Karpas-422 (cell line): ENCODE measurements at regions not wholly inside any gene's neighbourhood (a gene's known extent, or its start where the extent isn't known, plus 50 kb on each side); places are given as distances from the start of the nearest gene placed in this dataset.

Source experiments
- DNase-seq: peaks from one replicate; pipeline ENCODE4 v3.0.0-alpha.2; 2015
- H2AFZ ChIP-seq: fragments of 200-600 bp; sonication (generic); 2 replicates; pipeline ENCODE4 v1.6.1; 2014; ENCODE audit warnings: antibody characterized with exemption, low read length, mixed read lengths
- H3K27ac ChIP-seq: fragments of 200-600 bp; sonication (generic); 2 replicates; pipeline ENCODE4 v1.5.1; 2014; ENCODE audit warnings: mild to moderate bottlenecking, low read length, moderate library complexity
- H3K27me3 ChIP-seq: fragments of 200-600 bp; sonication (generic); 2 replicates; pipeline ENCODE4 v1.6.1; 2014; ENCODE audit warnings: low read length, mixed read lengths
- H3K36me3 ChIP-seq: fragments of 200-600 bp; sonication (generic); 2 replicates; pipeline ENCODE4 v1.6.1; 2014; ENCODE audit warnings: low read length, mixed read lengths; ENCODE audit not compliant: insufficient read depth
- H3K4me1 ChIP-seq: fragments of 200-600 bp; sonication (generic); 2 replicates; pipeline ENCODE4 v1.6.1; 2014; ENCODE audit warnings: mild to moderate bottlenecking, low read length, mixed read lengths
- H3K4me2 ChIP-seq: fragments of 200-600 bp; sonication (generic); 2 replicates; pipeline ENCODE4 v1.6.1; 2014; ENCODE audit warnings: low read length, low read depth, mild to moderate bottlenecking; ENCODE audit not compliant: poor library complexity, severe bottlenecking
- H3K4me3 ChIP-seq: fragments of 200-600 bp; sonication (generic); 2 replicates; pipeline ENCODE4 v1.5.1; 2014; ENCODE audit warnings: mild to moderate bottlenecking, antibody characterized with exemption, low read length, mixed read lengths
- H3K79me2 ChIP-seq: fragments of 200-600 bp; sonication (generic); 2 replicates; pipeline ENCODE4 v1.6.1; 2014; ENCODE audit warnings: mild to moderate bottlenecking, low read length, mixed read lengths
- H3K9ac ChIP-seq: fragments of 200-600 bp; sonication (generic); 2 replicates; pipeline ENCODE4 v1.6.0; 2014; ENCODE audit warnings: low read length
- H3K9me2 ChIP-seq: fragments of 200-600 bp; sonication (generic), shearing (Covaris generic); replicated peaks from 2 replicates; pipeline ENCODE4 v1.6.0; 2014; ENCODE audit warnings: mild to moderate bottlenecking, low read length, moderate library complexity; ENCODE audit not compliant: insufficient read depth
- H3K9me3 ChIP-seq: fragments of 300-700, 200-600 bp; sonication (generic); 2 replicates; pipeline ENCODE4 v1.6.1; 2014; ENCODE audit warnings: low read length, mixed read lengths
- H4K20me1 ChIP-seq: fragments of 200-600 bp; sonication (generic); 2 replicates; pipeline ENCODE4 v1.6.1; 2014; ENCODE audit warnings: mild to moderate bottlenecking, antibody characterized with exemption, low read length, low read depth; ENCODE audit not compliant: insufficient read depth

DNA sequence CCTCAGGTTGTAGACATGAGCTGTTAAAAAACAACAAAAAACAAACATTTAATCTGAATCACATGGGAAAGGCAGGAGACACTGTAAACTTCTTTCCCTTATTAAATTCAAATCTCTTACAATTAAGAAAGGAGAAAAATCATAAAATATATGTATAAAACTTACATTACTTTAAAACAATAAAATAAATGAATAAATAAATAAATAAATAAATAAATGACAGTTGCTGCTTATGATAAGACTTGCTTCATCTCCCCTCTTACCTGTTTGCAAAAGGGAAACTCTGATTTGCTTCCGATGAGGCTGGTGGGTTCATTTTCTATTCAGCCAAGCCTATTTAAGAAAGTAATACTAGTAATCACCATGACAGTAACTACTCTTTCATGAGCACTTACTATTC is 353.4 kb upstream of the TBL1XR1 start:
- no peak overlapping the region for H3K27ac ChIP-seq
- H3K27me3 ChIP-seq: no peaks in the 10 kb centered on the region
- no peak overlapping the region for H3K9ac ChIP-seq
- H3K79me2 ChIP-seq: no peaks in the 10 kb centered on the region
- H3K4me1 ChIP-seq: no peaks in the 10 kb centered on the region
- H3K9me2 ChIP-seq: no peaks in the 10 kb centered on the region
- H3K36me3 ChIP-seq: no peaks in the 10 kb centered on the region
- H2AFZ ChIP-seq: no peak overlapping the region
- no peak for DNase-seq
- no peaks in the 10 kb centered on the region for H4K20me1 ChIP-seq
- no peak overlapping the region for H3K4me2 ChIP-seq
- H3K4me3 ChIP-seq: no peak overlapping the region
- H3K9me3 ChIP-seq: no peaks in the 10 kb centered on the region

DNA sequence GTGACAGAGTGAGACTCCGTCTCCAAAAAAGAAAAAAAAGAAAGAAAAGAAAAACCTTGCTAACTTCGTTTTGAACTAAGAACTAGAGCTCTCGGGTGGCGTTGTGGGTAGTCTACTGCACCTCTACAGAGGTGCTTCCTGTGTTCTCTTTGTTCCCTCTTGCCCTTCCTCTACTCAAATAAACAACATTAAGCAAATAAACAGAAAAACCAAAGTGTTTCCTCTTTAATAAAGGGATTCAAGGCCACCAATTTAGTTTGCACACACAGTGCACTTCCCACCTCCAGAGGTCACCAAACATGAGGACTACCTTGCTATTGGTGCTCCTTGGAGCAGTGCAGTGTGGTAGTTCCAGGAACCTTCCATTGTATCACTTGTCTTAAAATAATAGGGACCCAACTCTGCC is 354.2 kb upstream of the TBL1XR1 start:
- Histone ChIP-seq H3K9me2 (no peaks in the 10 kb centered on the region), H3K4me3 (no peak overlapping the region), H3K27ac (no peak overlapping the region), H3K27me3 (no peaks in the 10 kb centered on the region), H3K4me1 (no peaks in the 10 kb centered on the region), H3K79me2 (no peaks in the 10 kb centered on the region), H3K36me3 (no peaks in the 10 kb centered on the region), H3K4me2 (no peak overlapping the region), H3K9me3 (no peaks in the 10 kb centered on the region), H2AFZ (no peak overlapping the region), H3K9ac (no peak overlapping the region), H4K20me1 (no peaks in the 10 kb centered on the region)
- DNase-seq: no peak

DNA sequence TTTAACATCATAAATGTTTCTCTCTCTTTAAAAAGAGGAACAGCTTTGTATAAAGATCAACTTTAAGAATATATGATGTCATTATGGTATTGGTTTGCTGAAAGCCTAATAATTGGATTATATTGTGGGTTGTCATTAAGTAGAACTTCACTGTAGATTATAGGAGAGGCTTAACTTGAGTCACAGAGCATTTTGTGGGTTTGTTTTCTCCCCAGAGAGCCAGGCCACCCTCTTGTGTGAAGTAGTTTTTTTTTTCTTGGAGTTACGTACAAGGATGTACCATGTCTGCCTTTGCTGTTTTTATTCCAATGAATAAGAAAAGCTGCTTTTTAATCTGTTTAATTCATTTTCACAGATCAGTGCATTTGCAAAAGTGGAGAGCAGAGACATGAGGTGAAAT is 354.8 kb upstream of the TBL1XR1 start:
- Histone ChIP-seq H3K27ac (no peak overlapping the region), H3K9me2 (no peaks in the 10 kb centered on the region), H3K79me2 (no peaks in the 10 kb centered on the region), H4K20me1 (no peaks in the 10 kb centered on the region), H3K9ac (no peak overlapping the region), H3K36me3 (no peaks in the 10 kb centered on the region), H3K27me3 (no peaks in the 10 kb centered on the region), H3K4me2 (no peak overlapping the region), H3K9me3 (no peaks in the 10 kb centered on the region), H3K4me1 (no peaks in the 10 kb centered on the region), H2AFZ (no peak overlapping the region), H3K4me3 (no peak overlapping the region)
- no peak for DNase-seq

DNA sequence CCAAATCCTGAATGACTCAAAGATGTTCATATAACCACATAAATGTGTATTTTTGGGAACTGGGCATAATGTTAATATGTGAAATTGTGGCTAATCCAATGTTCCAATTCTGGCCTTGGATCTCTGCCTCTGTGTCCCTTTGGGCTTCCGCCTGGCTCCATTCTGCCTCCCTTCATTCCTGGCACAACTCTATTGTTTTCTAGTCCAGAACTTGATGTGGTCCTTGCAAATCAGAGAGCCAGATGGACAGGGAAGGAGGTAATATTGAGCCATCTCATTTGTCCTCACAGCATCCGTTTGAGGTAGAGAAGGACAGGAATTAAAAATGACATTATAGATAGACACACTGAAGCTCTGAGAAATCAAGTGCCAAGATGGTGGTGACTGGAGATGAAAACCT is 355.7 kb upstream of the TBL1XR1 start:
- no peaks in the 10 kb centered on the region for H3K4me1 ChIP-seq
- no peaks in the 10 kb centered on the region for H3K36me3 ChIP-seq
- no peak overlapping the region for H2AFZ ChIP-seq
- H3K4me2 ChIP-seq: no peak overlapping the region
- H3K4me3 ChIP-seq: no peak overlapping the region
- no peaks in the 10 kb centered on the region for H4K20me1 ChIP-seq
- no peaks in the 10 kb centered on the region for H3K79me2 ChIP-seq
- no peak overlapping the region for H3K9ac ChIP-seq
- H3K27me3 ChIP-seq: no peaks in the 10 kb centered on the region
- no peak for DNase-seq
- H3K9me3 ChIP-seq: no peaks in the 10 kb centered on the region
- H3K27ac ChIP-seq: no peak overlapping the region
- no peaks in the 10 kb centered on the region for H3K9me2 ChIP-seq

DNA sequence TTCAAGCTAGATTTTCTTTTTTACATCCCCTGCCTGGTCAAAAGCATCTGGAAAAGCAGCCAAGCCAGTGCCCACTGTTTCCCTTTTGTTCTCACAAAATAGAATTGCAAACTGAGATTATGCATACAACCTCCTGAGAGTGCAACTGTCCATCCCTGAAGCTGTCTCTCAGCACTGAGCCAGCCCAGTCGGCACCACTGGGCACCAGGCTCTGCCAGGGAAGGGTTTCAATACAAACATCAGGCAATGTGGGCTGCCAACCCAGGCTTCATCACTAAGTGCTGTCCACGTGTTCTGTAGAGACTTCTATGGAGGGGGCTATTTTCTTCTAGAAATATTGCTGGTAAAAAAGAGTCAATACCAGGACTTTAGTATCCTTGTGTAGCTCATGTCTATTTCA is 356.3 kb upstream of the TBL1XR1 start:
- Histone ChIP-seq H2AFZ (no peak overlapping the region), H3K4me1 (no peaks in the 10 kb centered on the region), H3K27ac (no peak overlapping the region)

DNA sequence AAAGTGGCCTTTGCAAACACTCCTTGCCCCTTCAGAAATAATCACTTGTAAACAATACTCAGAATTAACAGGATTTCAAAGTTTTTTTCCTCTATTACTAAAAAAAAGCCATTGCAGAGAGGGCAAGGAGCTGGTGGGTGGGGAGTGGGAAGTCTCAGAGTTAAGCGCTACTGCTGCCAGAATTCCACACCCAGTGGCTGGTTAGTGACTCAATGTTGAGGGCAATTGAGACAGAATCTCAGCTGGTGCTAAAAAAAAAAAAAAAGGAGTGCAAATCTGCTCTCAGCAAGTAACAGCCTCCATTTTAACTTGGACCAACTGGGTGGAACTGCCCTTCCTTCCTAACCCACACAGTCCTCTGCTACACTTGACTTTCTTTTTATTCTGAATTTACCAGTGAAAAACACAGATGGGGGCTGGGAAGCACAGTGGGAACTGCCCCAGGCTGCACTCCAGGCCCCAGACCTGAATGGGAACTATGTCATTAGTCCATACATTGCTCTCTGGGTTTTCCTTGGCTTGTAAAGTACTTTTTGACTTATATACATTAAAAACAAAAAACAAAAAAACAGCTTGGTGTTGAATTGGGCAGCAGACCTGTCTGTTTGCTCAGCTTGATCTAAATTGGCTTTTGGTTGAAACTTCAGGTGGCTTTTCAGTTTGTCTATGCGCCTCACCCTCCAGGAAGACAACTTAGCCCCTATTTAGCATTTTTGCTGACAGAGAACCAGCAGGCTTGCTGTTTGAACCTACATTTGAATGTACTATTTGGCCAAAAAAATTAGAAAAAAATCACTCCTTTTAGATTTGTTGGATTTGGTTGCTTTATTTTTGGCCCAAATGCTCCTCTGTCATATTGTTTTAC is 357.8 kb upstream of the TBL1XR1 start:
- Histone ChIP-seq H3K4me1 (no peaks in the 10 kb centered on the region), H3K9me3 (no peaks in the 10 kb centered on the region), H3K27me3 (no peaks in the 10 kb centered on the region), H3K4me2 (no peak overlapping the region), H3K36me3 (no peaks in the 10 kb centered on the region), H3K27ac (no peak overlapping the region), H3K9ac (no peak overlapping the region), H3K79me2 (no peaks in the 10 kb centered on the region), H2AFZ (no peak overlapping the region), H3K4me3 (no peak overlapping the region), H3K9me2 (no peaks in the 10 kb centered on the region), H4K20me1 (no peaks in the 10 kb centered on the region)
- DNase-seq: no peak

More for the DNA sequence above, 356.3 kb upstream of the TBL1XR1 start:
- Histone ChIP-seq H3K4me2 (no peak overlapping the region), H3K27me3 (no peaks in the 10 kb centered on the region), H3K79me2 (no peaks in the 10 kb centered on the region), H3K9me2 (no peaks in the 10 kb centered on the region), H3K9ac (no peak overlapping the region), H4K20me1 (no peaks in the 10 kb centered on the region), H3K9me3 (no peaks in the 10 kb centered on the region), H3K4me3 (no peak overlapping the region), H3K36me3 (no peaks in the 10 kb centered on the region)
- no peak for DNase-seq

DNA sequence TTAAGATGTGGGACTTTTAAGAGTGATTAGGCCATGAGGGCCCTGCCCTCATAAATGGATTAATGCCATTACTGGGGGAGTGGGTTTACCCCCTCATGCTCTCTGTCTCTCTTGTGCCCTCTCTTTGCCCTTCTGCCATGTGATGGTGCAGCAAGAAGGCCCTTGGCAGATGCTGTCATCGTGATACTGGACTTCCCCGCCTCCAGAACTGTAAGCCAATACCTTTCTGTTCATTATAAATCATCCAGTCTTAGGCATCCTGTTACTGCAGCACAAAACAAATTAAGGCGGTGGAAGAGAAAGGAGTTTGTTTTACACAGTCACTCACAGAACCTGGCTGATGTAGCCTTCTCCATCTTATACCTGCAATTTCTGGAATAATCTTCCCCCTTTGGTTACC is 360.3 kb upstream of the TBL1XR1 start:
- Histone ChIP-seq H3K4me1 (no peaks in the 10 kb centered on the region), H3K9me2 (no peaks in the 10 kb centered on the region), H3K4me2 (no peak overlapping the region), H3K36me3 (no peaks in the 10 kb centered on the region), H3K4me3 (no peak overlapping the region), H3K27ac (no peak overlapping the region), H3K9me3 (no peaks in the 10 kb centered on the region), H2AFZ (no peak overlapping the region), H3K27me3 (no peaks in the 10 kb centered on the region), H3K79me2 (no peaks in the 10 kb centered on the region), H3K9ac (no peak overlapping the region), H4K20me1 (no peaks in the 10 kb centered on the region)
- no peak for DNase-seq

DNA sequence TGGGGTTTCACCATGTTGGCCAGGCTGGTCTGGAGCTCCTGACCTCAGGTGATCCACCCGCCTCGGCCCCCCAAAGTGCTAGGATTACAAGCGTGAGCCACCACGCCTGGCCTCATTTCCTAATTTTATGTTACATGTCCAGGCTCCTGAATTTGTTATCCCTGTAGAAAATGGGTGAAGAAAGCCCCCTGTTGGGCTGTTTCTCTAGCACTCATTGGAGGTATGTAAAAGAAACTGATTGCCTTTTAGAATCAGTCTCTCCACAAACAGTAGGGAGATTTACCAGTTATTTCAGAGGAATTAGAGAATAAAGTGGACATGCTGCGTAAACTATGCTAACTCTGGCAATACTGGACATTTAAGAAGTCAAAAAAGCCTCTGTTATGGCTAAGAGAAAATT is 364.1 kb upstream of the TBL1XR1 start:
- H3K4me3 ChIP-seq: no peak overlapping the region
- H4K20me1 ChIP-seq: no peaks in the 10 kb centered on the region
- H3K36me3 ChIP-seq: no peaks in the 10 kb centered on the region
- no peak for DNase-seq
- H3K9me2 ChIP-seq: no peaks in the 10 kb centered on the region
- H3K27me3 ChIP-seq: no peaks in the 10 kb centered on the region
- H3K4me2 ChIP-seq: no peak overlapping the region
- H3K4me1 ChIP-seq: no peaks in the 10 kb centered on the region
- no peaks in the 10 kb centered on the region for H3K9me3 ChIP-seq
- H3K9ac ChIP-seq: no peak overlapping the region
- H3K27ac ChIP-seq: no peak overlapping the region
- H2AFZ ChIP-seq: no peak overlapping the region
- H3K79me2 ChIP-seq: no peaks in the 10 kb centered on the region
